Upper lobe of left lung (tissue), 4 donors: ENCODE measurements at regions not wholly inside any gene's neighbourhood (a gene's known extent, or its start where the extent isn't known, plus 50 kb on each side); places are given as distances from the start of the nearest gene placed in this dataset.

Experiments used
- CTCF ChIP-seq, 6 experiments: fragments of 450-650 bp in 4 of 6; fragments of 200-600 bp in 2 of 6; sonication (generic) in 2 of 6; IDR thresholded peaks; one replicate each; pipeline ENCODE4 v1.5.1; 2016 to 2019; ENCODE audit warnings: antibody characterized with exemption in 6 of 6
- EP300 ChIP-seq, 4 donors: sonication (generic); formaldehyde crosslinking; IDR thresholded peaks; one replicate each; pipeline ENCODE4 v1.5.1; 2017; ENCODE audit warnings: antibody characterized with exemption in 4 of 4, control low read depth in 2 of 4
- POLR2A ChIP-seq, 4 donors: fragments of 450-650 bp; IDR thresholded peaks; one replicate each; pipeline ENCODE4 v1.5.1; 2016 to 2017; ENCODE audit warnings: antibody characterized with exemption in 4 of 4, mild to moderate bottlenecking in 2 of 4
- POLR2AphosphoS5 ChIP-seq, 2 donors: sonication (generic); formaldehyde crosslinking; IDR thresholded peaks; one replicate each; pipeline ENCODE4 v1.5.1; 2017; ENCODE audit warnings: antibody characterized with exemption in 2 of 2

GRCh38 chr14:36009643-36010042, 166.9 kb downstream of the PTCSC3 start:
- no peak for TF ChIP-seq CTCF (IDR thresholded peaks at IDR 0.05)
- TF ChIP-seq POLR2A (IDR thresholded peaks at IDR 0.05): no peak
- no peak for TF ChIP-seq EP300 (IDR thresholded peaks at IDR 0.05)
- TF ChIP-seq POLR2AphosphoS5 (IDR thresholded peaks at IDR 0.05): no peak
